OCI-LY3 (cell line): ENCODE measurements at regions not wholly inside any gene's neighbourhood (a gene's known extent, or its start where the extent isn't known, plus 50 kb on each side); places are given as distances from the start of the nearest gene placed in this dataset.

ENCODE experiments used
- EZH2phosphoT487 ChIP-seq: fragments of 200-600 bp; shearing (Covaris generic); IDR thresholded peaks from 2 replicates; pipeline ENCODE4 v1.6.1; 2018; ENCODE audit warnings: antibody characterized with exemption, mixed run types, low read depth
- TF ChIP-seq, protein P1 (sequence below): fragments of 200-600, 300-600 bp; sonication (generic); IDR thresholded peaks from 2 replicates; pipeline ENCODE4 v1.5.1; 2014; ENCODE audit warnings: antibody characterized with exemption, low read length, low read depth

- TF ChIP-seq, protein P1, sequence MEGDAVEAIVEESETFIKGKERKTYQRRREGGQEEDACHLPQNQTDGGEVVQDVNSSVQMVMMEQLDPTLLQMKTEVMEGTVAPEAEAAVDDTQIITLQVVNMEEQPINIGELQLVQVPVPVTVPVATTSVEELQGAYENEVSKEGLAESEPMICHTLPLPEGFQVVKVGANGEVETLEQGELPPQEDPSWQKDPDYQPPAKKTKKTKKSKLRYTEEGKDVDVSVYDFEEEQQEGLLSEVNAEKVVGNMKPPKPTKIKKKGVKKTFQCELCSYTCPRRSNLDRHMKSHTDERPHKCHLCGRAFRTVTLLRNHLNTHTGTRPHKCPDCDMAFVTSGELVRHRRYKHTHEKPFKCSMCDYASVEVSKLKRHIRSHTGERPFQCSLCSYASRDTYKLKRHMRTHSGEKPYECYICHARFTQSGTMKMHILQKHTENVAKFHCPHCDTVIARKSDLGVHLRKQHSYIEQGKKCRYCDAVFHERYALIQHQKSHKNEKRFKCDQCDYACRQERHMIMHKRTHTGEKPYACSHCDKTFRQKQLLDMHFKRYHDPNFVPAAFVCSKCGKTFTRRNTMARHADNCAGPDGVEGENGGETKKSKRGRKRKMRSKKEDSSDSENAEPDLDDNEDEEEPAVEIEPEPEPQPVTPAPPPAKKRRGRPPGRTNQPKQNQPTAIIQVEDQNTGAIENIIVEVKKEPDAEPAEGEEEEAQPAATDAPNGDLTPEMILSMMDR: no peak
- no peak for TF ChIP-seq EZH2phosphoT487
Observed at GRCh38 chr10:1847361-1847760, 110.0 kb upstream of the ADARB2 start.
